ENCODE measurements at regions not wholly inside any gene's neighbourhood (a gene's known extent, or its start where the extent isn't known, plus 50 kb on each side); places are given as distances from the start of the nearest gene placed in this dataset.
"Not testable (repeated sequence)": the region's sequence is repeated elsewhere in the genome, so short reads cannot be mapped to it uniquely, and the experiment has no call there.

DNA sequence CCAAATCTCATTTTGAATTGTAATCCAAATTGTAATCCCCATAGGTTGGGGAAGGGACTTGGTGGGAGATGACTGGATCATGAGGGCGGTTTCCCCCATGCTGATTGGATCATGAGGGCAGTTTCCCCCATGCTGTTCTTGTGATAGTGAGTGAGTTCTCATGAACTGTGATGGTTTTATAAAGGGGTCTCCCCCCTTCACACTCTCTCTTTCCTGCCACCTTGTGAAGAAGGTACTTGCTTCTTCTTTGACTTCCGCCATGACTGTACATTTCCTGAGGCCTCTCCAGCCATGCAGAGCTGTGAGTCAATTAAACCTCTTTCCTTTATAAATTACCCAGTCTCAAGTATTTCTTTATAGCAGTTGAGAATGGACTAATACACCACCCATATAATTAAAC is 68.4 kb downstream of the NFKBIZ start:
- TF ChIP-seq, protein P1, sequence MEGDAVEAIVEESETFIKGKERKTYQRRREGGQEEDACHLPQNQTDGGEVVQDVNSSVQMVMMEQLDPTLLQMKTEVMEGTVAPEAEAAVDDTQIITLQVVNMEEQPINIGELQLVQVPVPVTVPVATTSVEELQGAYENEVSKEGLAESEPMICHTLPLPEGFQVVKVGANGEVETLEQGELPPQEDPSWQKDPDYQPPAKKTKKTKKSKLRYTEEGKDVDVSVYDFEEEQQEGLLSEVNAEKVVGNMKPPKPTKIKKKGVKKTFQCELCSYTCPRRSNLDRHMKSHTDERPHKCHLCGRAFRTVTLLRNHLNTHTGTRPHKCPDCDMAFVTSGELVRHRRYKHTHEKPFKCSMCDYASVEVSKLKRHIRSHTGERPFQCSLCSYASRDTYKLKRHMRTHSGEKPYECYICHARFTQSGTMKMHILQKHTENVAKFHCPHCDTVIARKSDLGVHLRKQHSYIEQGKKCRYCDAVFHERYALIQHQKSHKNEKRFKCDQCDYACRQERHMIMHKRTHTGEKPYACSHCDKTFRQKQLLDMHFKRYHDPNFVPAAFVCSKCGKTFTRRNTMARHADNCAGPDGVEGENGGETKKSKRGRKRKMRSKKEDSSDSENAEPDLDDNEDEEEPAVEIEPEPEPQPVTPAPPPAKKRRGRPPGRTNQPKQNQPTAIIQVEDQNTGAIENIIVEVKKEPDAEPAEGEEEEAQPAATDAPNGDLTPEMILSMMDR (IDR thresholded peaks at IDR 0.05; ENCODE audit: low read depth, low read length, missing input control): not testable (repeated sequence)
- TF ChIP-seq TAF1 (conservative IDR thresholded peaks at IDR 0.05): not testable (repeated sequence)
